GM06990 (cell line): ENCODE measurements at regions not wholly inside any gene's neighbourhood (a gene's known extent, or its start where the extent isn't known, plus 50 kb on each side); places are given as distances from the start of the nearest gene placed in this dataset.

Experiments used
- DNase-seq: peaks from one replicate; pipeline ENCODE4 v3.0.0-alpha.2; 2011; ENCODE audit not compliant: insufficient read length; ENCODE audit errors: extremely low read depth
- H3K27me3 ChIP-seq: replicated peaks from 2 replicates; pipeline ENCODE4 v1.6.0; 2011; ENCODE audit warnings: low read length; ENCODE audit not compliant: control insufficient read depth, insufficient read depth
- H3K36me3 ChIP-seq: 2 replicates; pipeline ENCODE4 v1.5.1; 2011; ENCODE audit warnings: low read length; ENCODE audit not compliant: control insufficient read depth, insufficient read depth
- H3K4me3 ChIP-seq: replicated peaks from 2 replicates; pipeline ENCODE4 v1.5.1; 2011; ENCODE audit warnings: low read depth, mild to moderate bottlenecking, control low read depth, low read length
- CTCF ChIP-seq: IDR thresholded peaks from 2 replicates; pipeline ENCODE4 v1.5.1; 2011; ENCODE audit warnings: low read length, control low read depth, mild to moderate bottlenecking, inconsistent platforms; ENCODE audit not compliant: insufficient read depth, poor library complexity, severe bottlenecking

- DNase-seq = no peak
- Histone ChIP-seq H3K27me3 (no peaks in the 10 kb centered on the region), H3K4me3 (no peak overlapping the region), H3K36me3 (no peaks in the 10 kb centered on the region)
- no peak for TF ChIP-seq CTCF
Measured at GRCh38 chr13:21817878-21818277, 147.0 kb downstream of the FGF9 start.

DNA sequence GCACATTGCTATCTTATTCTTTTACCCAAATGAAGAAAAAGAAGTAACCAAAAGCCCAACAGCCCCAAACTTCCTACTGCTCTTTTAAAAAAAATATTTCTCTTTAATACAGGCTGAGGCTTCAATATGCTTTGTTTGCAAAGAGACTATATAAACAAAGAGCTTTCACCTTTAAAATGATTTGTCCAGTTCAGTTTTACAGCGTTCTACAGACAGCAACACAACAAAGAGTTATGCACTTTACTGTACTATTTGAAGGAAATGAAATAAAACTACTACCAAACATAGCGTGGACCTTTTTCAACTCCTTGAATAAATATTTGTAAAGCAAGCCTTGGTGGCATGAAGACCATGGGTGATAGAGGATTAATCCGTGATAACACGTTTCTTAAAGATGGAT is 151.2 kb downstream of the FGF9 start:
- no peaks in the 10 kb centered on the region for H3K36me3 ChIP-seq
- DNase-seq = no peak
- H3K4me3 ChIP-seq = no peak overlapping the region
- TF ChIP-seq CTCF = no peak
- H3K27me3 ChIP-seq = no peaks in the 10 kb centered on the region

DNA sequence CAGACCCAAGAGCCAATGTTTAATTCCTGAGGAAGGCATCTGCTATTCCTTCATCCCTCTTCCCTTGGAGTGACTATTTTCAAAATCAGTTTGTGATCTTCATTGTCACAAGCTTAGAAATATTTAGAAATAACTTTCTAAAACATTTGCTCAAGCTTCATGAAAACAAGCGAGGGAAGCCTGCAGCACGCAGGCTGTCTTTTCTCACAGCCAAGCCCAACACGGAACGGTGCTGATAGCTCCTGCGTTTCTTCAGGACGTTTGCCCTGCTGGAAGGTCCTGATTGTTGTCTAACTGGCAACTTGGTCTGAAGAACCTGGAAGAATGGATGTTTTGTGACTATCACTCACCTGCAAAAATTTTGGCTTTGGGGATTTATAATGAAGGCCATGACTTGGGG is 152.5 kb downstream of the FGF9 start:
- H3K27me3 ChIP-seq = no peaks in the 10 kb centered on the region
- H3K36me3 ChIP-seq = no peaks in the 10 kb centered on the region
- no peak for TF ChIP-seq CTCF
- DNase-seq = no peak
- H3K4me3 ChIP-seq = no peak overlapping the region

GRCh38 chr13:21823949-21824348 is 153.1 kb downstream of the FGF9 start:
- no peak for TF ChIP-seq CTCF
- H3K4me3 ChIP-seq = no peak overlapping the region
- no peak for DNase-seq

GRCh38 chr13:21825186-21825585 is 154.3 kb downstream of the FGF9 start:
- H3K27me3 ChIP-seq = no peaks in the 10 kb centered on the region

More at GRCh38 chr13:21823949-21824348, 153.1 kb downstream of the FGF9 start:
- Histone ChIP-seq H3K27me3 (no peaks in the 10 kb centered on the region), H3K36me3 (no peaks in the 10 kb centered on the region)

More at GRCh38 chr13:21825186-21825585, 154.3 kb downstream of the FGF9 start:
- TF ChIP-seq CTCF = no peak
- no peak overlapping the region for H3K4me3 ChIP-seq
- DNase-seq = no peak
- no peaks in the 10 kb centered on the region for H3K36me3 ChIP-seq
